H1 (cell line): ENCODE measurements at regions not wholly inside any gene's neighbourhood (a gene's known extent, or its start where the extent isn't known, plus 50 kb on each side); places are given as distances from the start of the nearest gene placed in this dataset.

ENCODE experiments used
- CTCF ChIA-PET: fragments of 300-600 bp; sonication (Branson Sonifier 250); formaldehyde crosslinking; loops from one replicate; lab custom pipeline; 2021; ENCODE audit not compliant: partially characterized antibody; lab: Charles Lee
- POLR2A ChIA-PET: fragments of 300-600 bp; sonication (Branson Sonifier 250); formaldehyde crosslinking; loops from one replicate; lab custom pipeline; 2021; ENCODE audit warnings: inconsistent platforms; ENCODE audit not compliant: partially characterized antibody; lab: Charles Lee
- DNase-seq, 2 experiments: peaks; one replicate each; pipeline versions ENCODE4 v3.0.0 to v3.0.0-alpha.2; 2010 to 2022; ENCODE audit warnings: low spot score in 2 of 2, low read depth in 1 of 2, mixed read lengths in 1 of 2
- FAIRE-seq: peaks from 2 replicates; lab custom pipeline; 2011; peaks lifted over from hg19 to GRCh38; lab: Jason Lieb, UNC
- H2AFZ ChIP-seq: 2 replicates; pipeline ENCODE4 v1.8.1; 2012; ENCODE audit warnings: low read length, inconsistent platforms
- H2AK5ac ChIP-seq: 2 replicates; pipeline ENCODE4 v1.6.1; 2013; ENCODE audit warnings: low read depth, low read length
- H2BK120ac ChIP-seq: replicated peaks from 2 replicates; pipeline ENCODE3; 2013; ENCODE audit warnings: low read depth, low read length, inconsistent platforms
- H2BK12ac ChIP-seq: 2 replicates; pipeline ENCODE4 v1.6.1; 2013; ENCODE audit warnings: low read depth, low read length
- H2BK15ac ChIP-seq: 2 replicates; pipeline ENCODE4 v1.6.1; 2013; ENCODE audit warnings: low read length
- H2BK20ac ChIP-seq: 2 replicates; pipeline ENCODE4 v1.6.1; 2013; ENCODE audit warnings: low read length
- H2BK5ac ChIP-seq: 2 replicates; pipeline ENCODE4 v1.6.1; 2013; ENCODE audit warnings: low read depth, low read length
- H3K14ac ChIP-seq: 2 replicates; pipeline ENCODE4 v1.6.1; 2013; ENCODE audit warnings: inconsistent platforms; ENCODE audit not compliant: insufficient read length
- H3K18ac ChIP-seq: 2 replicates; pipeline ENCODE4 v1.6.1; 2013; ENCODE audit warnings: low read length; ENCODE audit errors: extremely low read depth
- H3K23ac ChIP-seq: 2 replicates; pipeline ENCODE4 v1.6.1; 2013; ENCODE audit warnings: inconsistent platforms; ENCODE audit not compliant: insufficient read length
- H3K23me2 ChIP-seq: 2 replicates; pipeline ENCODE4 v1.6.1; 2013; ENCODE audit warnings: low read depth, low read length
- H3K27ac ChIP-seq: 2 replicates; pipeline ENCODE4 v1.6.1; 2011; ENCODE audit warnings: low read depth, low read length, inconsistent platforms
- H3K27me3 ChIP-seq, 4 experiments: replicated peaks in 1 of 4; 1 replicate in 1 of 4; 2 replicates in 3 of 4; pipeline versions ENCODE4 v1.6.1 to v1.8.1; 2011 to 2013; ENCODE audit warnings: low read length in 3 of 4, mild to moderate bottlenecking in 3 of 4, inconsistent platforms in 2 of 4, mixed read lengths in 2 of 4, moderate library complexity in 1 of 4; ENCODE audit not compliant: control insufficient read depth in 3 of 4, insufficient read depth in 3 of 4; ENCODE audit errors: extremely low read depth in 1 of 4
- H3K36me3 ChIP-seq, 4 experiments: 2 replicates each; pipeline versions ENCODE4 v1.6.1 to v1.8.1; 2011 to 2013; ENCODE audit warnings: mild to moderate bottlenecking in 4 of 4, low read length in 3 of 4, moderate library complexity in 2 of 4, control low read depth in 1 of 4, inconsistent platforms in 1 of 4; ENCODE audit not compliant: insufficient read depth in 4 of 4, control insufficient read depth in 2 of 4
- H3K4ac ChIP-seq: replicated peaks from 2 replicates; pipeline ENCODE3; 2013; ENCODE audit warnings: low read length, low read depth, mixed read lengths, inconsistent platforms; ENCODE audit not compliant: insufficient read length
- H3K4me1 ChIP-seq, 4 experiments: replicated peaks in 1 of 4; 1 replicate in 1 of 4; 2 replicates in 3 of 4; pipeline versions ENCODE4 v1.6.1 to v1.8.1; 2011 to 2013; ENCODE audit warnings: low read length in 3 of 4, inconsistent platforms in 2 of 4, mixed read lengths in 1 of 4; ENCODE audit not compliant: insufficient read depth in 4 of 4, control insufficient read depth in 3 of 4
- H3K4me2 ChIP-seq, 2 experiments: 2 replicates each; pipeline versions ENCODE4 v1.6.1 to v1.8.1; 2011 to 2013; ENCODE audit warnings: low read depth in 2 of 2, low read length in 2 of 2, control low read depth in 1 of 2, inconsistent platforms in 1 of 2, mild to moderate bottlenecking in 1 of 2; ENCODE audit not compliant: insufficient read depth in 1 of 2
- H3K4me3 ChIP-seq, 4 experiments: fragments of 200-600, 300-600 bp in 1 of 4; sonication (generic), shearing (Covaris generic), sonication (Bioruptor Twin) in 1 of 4; 2 replicates each; pipeline versions ENCODE4 v1.5.1 to v1.8.1; 2011 to 2016; ENCODE audit warnings: low read length in 4 of 4, low read depth in 3 of 4, control low read depth in 2 of 4, inconsistent platforms in 2 of 4, mild to moderate bottlenecking in 2 of 4, mixed read lengths in 1 of 4, moderate library complexity in 1 of 4; ENCODE audit not compliant: insufficient read depth in 2 of 4; ENCODE audit errors: extremely low read depth in 1 of 4
- H3K56ac ChIP-seq: replicated peaks from 2 replicates; pipeline ENCODE3; 2013; ENCODE audit warnings: low read depth, mild to moderate bottlenecking, mixed read lengths, low read length, inconsistent platforms; ENCODE audit not compliant: insufficient read length
- H3K79me1 ChIP-seq: 2 replicates; pipeline ENCODE4 v1.6.1; 2013; ENCODE audit warnings: low read depth, low read length, control low read depth
- H3K79me2 ChIP-seq, 2 experiments: 2 replicates each; pipeline versions ENCODE4 v1.6.1 to v1.8.1; 2012 to 2013; ENCODE audit warnings: low read length in 2 of 2, mild to moderate bottlenecking in 2 of 2, inconsistent platforms in 1 of 2; ENCODE audit not compliant: insufficient read depth in 2 of 2, control insufficient read depth in 1 of 2
- H3K9ac ChIP-seq, 4 experiments: replicated peaks in 1 of 4; 1 replicate in 1 of 4; 2 replicates in 3 of 4; pipeline versions ENCODE4 v1.6.1 to v1.8.1; 2011 to 2013; ENCODE audit warnings: low read depth in 3 of 4, low read length in 3 of 4, control low read depth in 2 of 4, mild to moderate bottlenecking in 2 of 4, moderate library complexity in 2 of 4, inconsistent platforms in 1 of 4; ENCODE audit errors: extremely low read depth in 1 of 4
- H3K9me3 ChIP-seq, 2 experiments: 2 replicates each; pipeline versions ENCODE4 v1.6.1 to v1.8.1; 2012 to 2013; ENCODE audit warnings: mild to moderate bottlenecking in 2 of 2, moderate library complexity in 2 of 2, control low read depth in 1 of 2, inconsistent platforms in 1 of 2, low read depth in 1 of 2, low read length in 1 of 2, mixed read lengths in 1 of 2; ENCODE audit not compliant: insufficient read depth in 2 of 2
- H4K20me1 ChIP-seq, 2 experiments: replicated peaks in 1 of 2; 2 replicates each; pipeline versions ENCODE3 to v1.8.1; 2011 to 2013; ENCODE audit warnings: inconsistent platforms in 2 of 2, low read length in 2 of 2, mild to moderate bottlenecking in 1 of 2; ENCODE audit not compliant: insufficient read depth in 2 of 2, control insufficient read depth in 1 of 2
- H4K5ac ChIP-seq: 2 replicates; pipeline ENCODE4 v1.6.1; 2013; ENCODE audit warnings: low read length, low read depth, mixed read lengths, inconsistent platforms; ENCODE audit not compliant: insufficient read length
- H4K8ac ChIP-seq: 2 replicates; pipeline ENCODE4 v1.8.0; 2013; ENCODE audit warnings: mild to moderate bottlenecking, moderate library complexity, low read length, inconsistent platforms; ENCODE audit not compliant: insufficient read depth; ENCODE audit errors: extremely low read depth
- H4K91ac ChIP-seq: replicated peaks from 2 replicates; pipeline ENCODE3; 2013; ENCODE audit warnings: low read length, mixed read lengths, inconsistent platforms; ENCODE audit not compliant: insufficient read length
- CREB1 ChIP-seq: IDR thresholded peaks from 2 replicates; pipeline ENCODE4 v1.6.1; 2012; ENCODE audit warnings: inconsistent platforms
- GTF2F1 ChIP-seq: IDR thresholded peaks from 2 replicates; pipeline ENCODE4 v1.6.1; 2012; ENCODE audit warnings: low read depth, low read length, improper control_type of control experiment, borderline replicate concordance
- MAX ChIP-seq: IDR thresholded peaks from 2 replicates; pipeline ENCODE4 v1.6.1; 2012; ENCODE audit warnings: inconsistent platforms
- RBBP5 ChIP-seq: IDR thresholded peaks from 2 replicates; pipeline ENCODE4 v1.7.1; 2012; ENCODE audit warnings: low read depth, mild to moderate bottlenecking, inconsistent platforms, low read length, moderate library complexity, borderline replicate concordance
- SAP30 ChIP-seq: fragments of 300-600 bp; sonication (generic); IDR thresholded peaks from 2 replicates; pipeline ENCODE4 v1.7.1; 2012; ENCODE audit warnings: low read length, moderate library complexity, mild to moderate bottlenecking, inconsistent platforms; ENCODE audit not compliant: insufficient read depth, insufficient replicate concordance
- SIN3A ChIP-seq, 2 experiments: IDR thresholded peaks in 1 of 2; conservative IDR thresholded peaks in 1 of 2; 2 replicates each; pipeline ENCODE4 v1.6.1; 2011 to 2012; ENCODE audit warnings: low read length in 2 of 2, improper control_type of control experiment in 1 of 2, low read depth in 1 of 2, mild to moderate bottlenecking in 1 of 2
- SP2 ChIP-seq: IDR thresholded peaks from 2 replicates; pipeline ENCODE4 v1.6.1; 2012; ENCODE audit warnings: mild to moderate bottlenecking, low read length, inconsistent platforms
- SP4 ChIP-seq: IDR thresholded peaks from 2 replicates; pipeline ENCODE4 v1.6.1; 2012; ENCODE audit warnings: low read length, inconsistent platforms
- SRF ChIP-seq: IDR thresholded peaks from 2 replicates; pipeline ENCODE4 v1.6.1; 2011; ENCODE audit warnings: mild to moderate bottlenecking, low read depth, low read length, moderate library complexity
- TCF12 ChIP-seq: IDR thresholded peaks from 2 replicates; pipeline ENCODE4 v1.6.1; 2011; ENCODE audit warnings: low read depth, mild to moderate bottlenecking, low read length
- YY1 ChIP-seq: IDR thresholded peaks from 2 replicates; pipeline ENCODE4 v1.6.1; 2011; ENCODE audit warnings: low read depth, mild to moderate bottlenecking, low read length
- WGBS, 2 experiments: shearing (Covaris generic) in 1 of 2; methylation state at CpG; one replicate each; pipeline versions ENCODE4 v1.1.6 to v1.1.7; 2013 to 2015; ENCODE audit warnings: low lambda C conversion rate in 2 of 2, mixed read lengths in 2 of 2, inconsistent platforms in 1 of 2, low coverage in 1 of 2, missing lambda C conversion rate in 1 of 2; ENCODE audit not compliant: insufficient replicate concordance in 2 of 2, insufficient coverage in 1 of 2, insufficient read length in 1 of 2; ENCODE audit errors: extremely low coverage in 1 of 2, missing lambda C conversion rate in 1 of 2; 5-methylcytosine and 5-hydroxymethylcytosine counted together
- TF ChIP-seq, protein P1 (sequence below), 3 experiments: IDR thresholded peaks; 1 replicate in 2 of 3; 2 replicates in 1 of 3; pipeline versions ENCODE4 v1.5.1 to v1.6.1; 2011; ENCODE audit warnings: low read length in 3 of 3, mild to moderate bottlenecking in 3 of 3, inconsistent platforms in 2 of 3, low read depth in 1 of 3, moderate library complexity in 1 of 3; ENCODE audit not compliant: insufficient read depth in 1 of 3; ENCODE audit errors: control extremely low read depth in 1 of 3

DNA sequence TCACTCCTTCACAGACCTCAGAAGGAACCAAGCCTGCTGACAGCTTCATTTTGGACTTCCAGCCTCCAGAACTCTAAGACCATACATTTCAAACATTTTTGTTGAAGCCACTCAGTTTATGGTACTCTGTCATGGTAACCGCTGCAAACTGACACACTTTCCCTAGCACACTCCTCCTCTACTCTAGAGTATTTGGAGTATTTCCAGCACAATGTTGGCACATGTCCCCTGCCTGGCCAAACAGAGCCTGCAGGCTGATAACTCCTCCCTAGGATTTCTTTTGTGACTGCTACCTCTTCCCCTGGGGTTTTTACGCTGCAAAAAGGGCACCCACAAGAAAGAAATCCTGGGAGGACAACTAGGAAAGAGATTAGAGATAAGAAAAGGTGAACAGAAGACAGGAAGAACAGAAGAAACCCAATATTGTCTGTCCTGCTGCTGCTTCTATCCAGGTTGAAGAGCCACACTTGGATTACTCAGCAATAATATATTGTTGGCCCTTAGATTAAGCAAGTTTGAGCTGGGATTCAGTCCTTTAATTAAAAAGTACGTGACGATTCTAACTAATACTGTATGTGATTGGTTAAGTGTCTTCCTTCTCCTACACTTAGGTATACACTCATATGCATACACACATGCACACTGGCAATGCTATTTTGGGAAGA lies 844.1 kb downstream of the LTN1 start:
- Histone ChIP-seq H3K27ac (no peak overlapping the region), H3K23me2 (no peaks in the 10 kb centered on the region), H2BK120ac (no peak overlapping the region), H3K56ac (no peak overlapping the region), H3K4me2 (no peak overlapping the region), H4K8ac (no peak overlapping the region), H2AFZ (0 out of 2 replicates have a peak overlapping the region, but pooled peaks have one; percentile 57), H2BK5ac (no peak overlapping the region), H3K36me3 (no peaks in the 10 kb centered on the region), H2BK20ac (no peak overlapping the region), H3K9ac (no peak overlapping the region), H3K79me1 (no peaks in the 10 kb centered on the region), H2BK15ac (no peak overlapping the region), H3K4me1 (no peaks in the 10 kb centered on the region), H3K14ac (no peak overlapping the region), H2BK12ac (no peak overlapping the region), H3K18ac (no peak overlapping the region), H3K9me3 (no peaks in the 10 kb centered on the region), H4K20me1 (no peaks in the 10 kb centered on the region), H3K4me3 (no peak overlapping the region), H3K23ac (no peak overlapping the region), H2AK5ac (no peak overlapping the region), H4K5ac (no peak overlapping the region), H3K4ac (no peak overlapping the region), H4K91ac (no peak overlapping the region), H3K27me3 (no peaks in the 10 kb centered on the region), H3K79me2 (no peaks in the 10 kb centered on the region)
- FAIRE-seq (no peak), DNase-seq (no peak)
- CTCF ChIA-PET, result no interaction called here
- 91% methylated on average over 4 of the region's 4 CpGs; no CpG with 5 or more reads in 1 of the 2 experiments for WGBS, 2 experiments
- POLR2A ChIA-PET, result no interaction called here
- TF ChIP-seq, protein P1, sequence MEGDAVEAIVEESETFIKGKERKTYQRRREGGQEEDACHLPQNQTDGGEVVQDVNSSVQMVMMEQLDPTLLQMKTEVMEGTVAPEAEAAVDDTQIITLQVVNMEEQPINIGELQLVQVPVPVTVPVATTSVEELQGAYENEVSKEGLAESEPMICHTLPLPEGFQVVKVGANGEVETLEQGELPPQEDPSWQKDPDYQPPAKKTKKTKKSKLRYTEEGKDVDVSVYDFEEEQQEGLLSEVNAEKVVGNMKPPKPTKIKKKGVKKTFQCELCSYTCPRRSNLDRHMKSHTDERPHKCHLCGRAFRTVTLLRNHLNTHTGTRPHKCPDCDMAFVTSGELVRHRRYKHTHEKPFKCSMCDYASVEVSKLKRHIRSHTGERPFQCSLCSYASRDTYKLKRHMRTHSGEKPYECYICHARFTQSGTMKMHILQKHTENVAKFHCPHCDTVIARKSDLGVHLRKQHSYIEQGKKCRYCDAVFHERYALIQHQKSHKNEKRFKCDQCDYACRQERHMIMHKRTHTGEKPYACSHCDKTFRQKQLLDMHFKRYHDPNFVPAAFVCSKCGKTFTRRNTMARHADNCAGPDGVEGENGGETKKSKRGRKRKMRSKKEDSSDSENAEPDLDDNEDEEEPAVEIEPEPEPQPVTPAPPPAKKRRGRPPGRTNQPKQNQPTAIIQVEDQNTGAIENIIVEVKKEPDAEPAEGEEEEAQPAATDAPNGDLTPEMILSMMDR (IDR thresholded peaks at IDR 0.05; ENCODE audit: control extremely low read depth in 1 of 3, insufficient read depth in 1 of 3, low read depth in 1 of 3, low read length in 3 of 3), result no peak
- TF ChIP-seq SP2 (no peak), YY1 (no peak), GTF2F1 (no peak), SIN3A (conservative IDR thresholded peaks at IDR 0.05 in 1 of 2, IDR thresholded peaks at IDR 0.05 in 1 of 2; ENCODE audit: low read depth in 1 of 2, low read length in 2 of 2) (no peak), CREB1 (no peak), SAP30 (no peak), SP4 (no peak), MAX (no peak), SRF (no peak), TCF12 (no peak), RBBP5 (no peak)
